ENCODE measurements at regions not wholly inside any gene's neighbourhood (a gene's known extent, or its start where the extent isn't known, plus 50 kb on each side); places are given as distances from the start of the nearest gene placed in this dataset.

DNA sequence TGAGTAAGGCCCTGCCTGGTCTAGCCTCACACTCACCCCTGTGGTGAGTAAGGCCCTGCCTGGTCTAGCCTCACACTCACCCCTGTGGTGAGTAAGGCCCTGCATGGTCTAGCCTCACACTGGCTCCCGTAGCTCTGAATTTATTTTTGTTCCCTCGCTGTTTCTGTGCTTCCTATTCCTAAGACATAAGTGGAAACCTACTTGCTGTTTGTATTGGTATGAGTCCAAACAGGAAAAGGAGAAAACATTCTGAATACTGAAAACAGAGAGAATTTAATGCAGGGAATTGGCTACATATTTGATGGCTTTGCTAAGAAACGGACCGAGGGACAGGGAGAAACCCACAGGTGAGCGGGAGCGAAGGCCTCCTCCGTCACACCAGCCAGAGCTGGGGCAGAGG, 267.8 kb downstream of the FOXL1 start:
- H3K36me3 ChIP-seq (ENCODE audit: control insufficient read depth in 2 of 2, insufficient read depth in 2 of 2, low read length in 1 of 2) = no peaks in the 10 kb centered on the region
- no peak for DNase-seq (ENCODE audit: low read depth in 6 of 9, low spot score in 9 of 9)
- 97% methylated on average over 7 of the region's 7 CpGs for WGBS
- no peak overlapping the region for H3K27ac ChIP-seq (ENCODE audit: low read depth in 1 of 2, low read length in 1 of 2)
- H3K9me3 ChIP-seq (ENCODE audit: control insufficient read depth in 2 of 2, insufficient read depth in 1 of 2, low read length in 1 of 2) = no peaks in the 10 kb centered on the region
- peaks cover 0 to 3% of the 10 kb centered on the region in 2 donors for H3K4me1 ChIP-seq (ENCODE audit: control insufficient read depth in 2 of 2, insufficient read depth in 2 of 2, low read length in 2 of 2)
- peaks cover 0 to 2% of the 10 kb centered on the region in 2 donors for H3K27me3 ChIP-seq (ENCODE audit: control insufficient read depth in 2 of 2, insufficient read depth in 1 of 2, low read length in 1 of 2)
- no peak overlapping the region for H3K4me3 ChIP-seq (ENCODE audit: low read length in 2 of 2)

DNA sequence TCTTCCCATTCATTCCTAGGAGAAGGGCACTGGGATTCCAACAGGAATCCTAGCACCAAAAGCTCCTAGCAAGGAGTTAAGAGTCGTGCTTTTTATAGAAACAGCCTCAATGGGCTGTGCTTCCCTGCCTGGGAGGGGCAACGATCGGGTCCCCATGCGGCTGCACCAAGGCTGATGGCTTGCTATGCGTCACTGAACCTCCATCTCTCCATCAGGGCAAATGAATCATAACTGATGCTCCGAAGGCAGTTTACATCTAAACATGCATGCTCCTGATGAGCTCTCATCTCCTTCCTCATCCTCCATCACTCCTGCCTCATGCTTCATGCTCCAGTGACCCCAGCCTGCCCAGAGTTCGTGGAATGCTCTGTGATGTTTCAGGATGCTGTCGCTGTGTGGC, 270.5 kb downstream of the FOXL1 start:
- Histone ChIP-seq H3K4me1 (ENCODE audit: control insufficient read depth in 2 of 2, insufficient read depth in 2 of 2, low read length in 2 of 2) (peaks cover 0 to 3% of the 10 kb centered on the region in 2 donors), H3K27me3 (ENCODE audit: control insufficient read depth in 2 of 2, insufficient read depth in 1 of 2, low read length in 1 of 2) (peaks cover 0 to 2% of the 10 kb centered on the region in 2 donors), H3K9me3 (ENCODE audit: control insufficient read depth in 2 of 2, insufficient read depth in 1 of 2, low read length in 1 of 2) (no peaks in the 10 kb centered on the region), H3K27ac (ENCODE audit: low read depth in 1 of 2, low read length in 1 of 2) (no peak overlapping the region), H3K36me3 (ENCODE audit: control insufficient read depth in 2 of 2, insufficient read depth in 2 of 2, low read length in 1 of 2) (no peaks in the 10 kb centered on the region), H3K4me3 (ENCODE audit: low read length in 2 of 2) (no peak overlapping the region)
- WGBS = 86% methylated on average over 8 of the region's 8 CpGs
- no peak for DNase-seq (ENCODE audit: low read depth in 6 of 9, low spot score in 9 of 9)

DNA sequence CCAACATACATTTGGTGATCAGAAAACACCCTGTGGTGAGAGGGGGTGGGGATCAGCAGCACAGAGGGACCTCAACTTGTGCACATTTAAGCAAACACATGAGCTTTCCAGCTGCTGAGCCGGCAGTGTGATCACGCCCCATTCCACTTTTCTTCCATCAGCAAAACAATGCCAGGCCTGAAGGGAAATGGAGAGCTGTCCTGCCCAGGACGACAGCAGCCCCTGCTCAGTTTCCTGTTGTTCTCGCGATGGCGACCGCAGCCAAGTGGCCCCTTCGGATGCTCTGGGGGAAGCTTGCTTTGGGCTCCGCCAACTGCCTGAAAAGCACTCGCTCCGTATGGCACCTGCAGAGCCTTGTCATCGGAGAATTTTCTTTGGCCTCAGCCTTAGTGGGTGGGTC, 272.3 kb downstream of the FOXL1 start:
- WGBS = 12% methylated on average over 12 of the region's 12 CpGs
- H3K4me1 ChIP-seq (ENCODE audit: control insufficient read depth in 2 of 2, insufficient read depth in 2 of 2, low read length in 2 of 2) = peaks cover 0 to 3% of the 10 kb centered on the region in 2 donors
- H3K4me3 ChIP-seq (ENCODE audit: low read length in 2 of 2) = no peak overlapping the region
- H3K27me3 ChIP-seq (ENCODE audit: control insufficient read depth in 2 of 2, insufficient read depth in 1 of 2, low read length in 1 of 2) = peaks cover 0 to 2% of the 10 kb centered on the region in 2 donors
- DNase-seq (ENCODE audit: low read depth in 6 of 9, low spot score in 9 of 9) = no peak
- H3K36me3 ChIP-seq (ENCODE audit: control insufficient read depth in 2 of 2, insufficient read depth in 2 of 2, low read length in 1 of 2) = no peaks in the 10 kb centered on the region
- no peak overlapping the region for H3K27ac ChIP-seq (ENCODE audit: low read depth in 1 of 2, low read length in 1 of 2)
- H3K9me3 ChIP-seq (ENCODE audit: control insufficient read depth in 2 of 2, insufficient read depth in 1 of 2, low read length in 1 of 2) = no peaks in the 10 kb centered on the region

DNA sequence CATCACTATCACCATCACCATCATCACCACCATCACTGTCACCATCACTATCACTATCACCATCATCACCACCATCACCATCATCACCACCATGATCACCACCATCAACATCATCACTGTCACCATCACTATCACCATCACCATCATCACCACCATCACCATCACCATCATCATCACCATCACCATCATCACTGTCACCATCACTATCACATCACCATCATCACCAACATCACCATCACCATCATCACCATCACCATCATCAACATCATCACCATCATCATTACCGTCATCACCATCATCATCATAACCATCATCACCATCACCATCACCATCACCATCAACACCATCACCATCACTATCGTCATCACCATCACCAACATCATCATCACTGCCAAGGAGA, 273.8 kb downstream of the FOXL1 start:
- H3K27ac ChIP-seq (ENCODE audit: low read depth in 1 of 2, low read length in 1 of 2) = no peak overlapping the region
- peaks cover 0 to 2% of the 10 kb centered on the region in 2 donors for H3K27me3 ChIP-seq (ENCODE audit: control insufficient read depth in 2 of 2, insufficient read depth in 1 of 2, low read length in 1 of 2)
- WGBS = over 99% methylated on average over 2 of the region's 2 CpGs
- no peaks in the 10 kb centered on the region for H3K36me3 ChIP-seq (ENCODE audit: control insufficient read depth in 2 of 2, insufficient read depth in 2 of 2, low read length in 1 of 2)
- no peak overlapping the region for H3K4me3 ChIP-seq (ENCODE audit: low read length in 2 of 2)
- DNase-seq (ENCODE audit: low read depth in 6 of 9, low spot score in 9 of 9) = no peak
- H3K9me3 ChIP-seq (ENCODE audit: control insufficient read depth in 2 of 2, insufficient read depth in 1 of 2, low read length in 1 of 2) = no peaks in the 10 kb centered on the region
- H3K4me1 ChIP-seq (ENCODE audit: control insufficient read depth in 2 of 2, insufficient read depth in 2 of 2, low read length in 2 of 2) = peaks cover 0 to 3% of the 10 kb centered on the region in 2 donors

DNA sequence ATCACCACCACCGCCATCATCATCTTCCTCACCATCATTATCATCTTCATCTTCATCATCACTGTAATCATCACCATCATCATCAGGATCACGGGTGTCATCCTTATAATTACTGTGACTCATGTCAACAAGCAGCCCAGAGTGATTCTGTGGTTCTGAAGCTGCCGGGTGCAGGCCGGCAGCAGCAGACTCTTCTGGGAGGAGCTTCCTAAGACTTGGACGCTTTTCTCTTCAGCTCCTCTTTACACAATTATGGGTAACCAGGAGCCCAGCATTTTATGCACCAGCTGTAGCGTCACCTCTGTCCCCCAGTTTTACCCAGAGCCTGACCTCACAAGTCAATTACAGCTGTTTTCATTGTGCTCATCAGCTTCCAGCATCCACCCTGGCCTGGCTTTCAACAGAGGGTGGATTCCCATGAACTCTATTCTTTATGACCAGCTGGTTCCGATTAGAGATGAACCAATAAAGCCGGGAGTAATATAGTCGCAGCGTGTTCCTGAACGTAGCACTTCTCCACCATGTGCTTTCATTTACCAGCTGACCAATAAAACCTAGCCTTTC, 275.8 kb downstream of the FOXL1 start:
- Histone ChIP-seq H3K4me1 (ENCODE audit: control insufficient read depth in 2 of 2, insufficient read depth in 2 of 2, low read length in 2 of 2) (peaks cover 0 to 3% of the 10 kb centered on the region in 2 donors), H3K27ac (ENCODE audit: low read depth in 1 of 2, low read length in 1 of 2) (no peak overlapping the region), H3K27me3 (ENCODE audit: control insufficient read depth in 2 of 2, insufficient read depth in 1 of 2, low read length in 1 of 2) (peaks cover 0 to 2% of the 10 kb centered on the region in 2 donors), H3K36me3 (ENCODE audit: control insufficient read depth in 2 of 2, insufficient read depth in 2 of 2, low read length in 1 of 2) (no peaks in the 10 kb centered on the region), H3K9me3 (ENCODE audit: control insufficient read depth in 2 of 2, insufficient read depth in 1 of 2, low read length in 1 of 2) (no peaks in the 10 kb centered on the region), H3K4me3 (ENCODE audit: low read length in 2 of 2) (no peak overlapping the region)
- DNase-seq (ENCODE audit: low read depth in 6 of 9, low spot score in 9 of 9) = no peak
- 95% methylated on average over 11 of the region's 11 CpGs for WGBS

DNA sequence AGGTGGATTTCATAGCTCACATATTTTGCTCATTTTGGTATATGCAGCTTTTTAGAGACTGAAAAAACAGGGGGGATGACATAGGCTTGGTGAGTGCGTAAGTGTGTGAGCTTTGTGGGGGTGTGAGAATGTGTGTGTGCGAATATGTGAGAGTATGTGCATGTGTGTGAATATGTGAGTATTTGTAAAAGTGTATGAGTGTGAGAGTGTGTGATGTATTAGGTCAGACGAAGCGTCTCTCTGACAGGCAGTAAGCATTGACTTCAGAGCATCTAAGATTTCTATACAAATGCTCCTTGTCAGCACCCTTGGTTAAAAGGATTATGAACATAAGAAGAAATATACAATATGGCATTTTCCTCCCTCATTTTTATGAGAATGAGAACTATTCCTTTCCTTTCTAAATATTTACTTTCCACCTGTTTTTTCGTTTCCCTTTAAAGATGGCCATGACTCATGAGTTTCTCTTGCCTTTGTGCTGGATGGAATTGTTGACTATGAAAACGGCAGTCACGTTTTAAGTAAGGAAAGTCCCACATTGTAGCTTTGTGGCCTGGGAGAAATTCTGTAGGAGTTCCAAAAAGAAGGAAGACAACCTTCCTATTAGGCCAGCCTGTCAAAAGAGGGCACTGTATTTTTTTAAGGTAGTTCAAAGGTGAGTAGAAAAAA, 276.4 kb downstream of the FOXL1 start:
- 74% methylated on average over 7 of the region's 7 CpGs for WGBS

DNA sequence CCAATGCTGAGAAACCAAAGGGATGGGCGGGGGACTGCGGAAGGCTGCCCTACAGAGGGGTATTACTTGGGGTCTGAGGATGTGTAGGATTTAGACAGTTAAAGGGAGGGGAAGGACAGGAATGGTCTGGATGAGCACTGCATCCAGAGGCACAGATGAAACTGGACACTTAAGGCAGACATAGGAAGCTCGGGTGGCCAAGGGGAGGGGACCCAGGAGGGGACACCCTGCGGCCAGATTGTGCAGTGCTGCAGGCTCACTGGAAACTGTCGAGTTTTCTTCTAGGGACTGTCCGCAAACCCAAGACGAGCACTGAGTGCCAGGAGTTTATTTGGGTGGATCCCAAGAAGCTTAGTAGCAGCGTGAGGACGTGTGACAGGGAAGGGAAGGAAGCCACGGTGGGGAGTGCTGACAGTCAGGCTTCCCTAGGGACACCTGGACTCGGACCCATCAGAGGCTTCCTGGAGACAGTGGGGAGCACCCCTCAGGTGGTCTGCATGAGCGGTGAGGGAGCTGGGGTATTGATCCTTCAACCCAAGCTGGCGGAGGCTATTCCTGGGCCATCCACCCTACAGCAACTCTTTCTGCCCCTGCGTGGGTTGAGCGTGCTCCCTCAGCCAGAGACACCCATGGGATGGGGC, 278.7 kb downstream of the FOXL1 start:
- 93% methylated on average over 15 of the region's 15 CpGs for WGBS
- no peak overlapping the region for H3K4me3 ChIP-seq (ENCODE audit: low read length in 2 of 2)
- H3K27ac ChIP-seq (ENCODE audit: low read depth in 1 of 2, low read length in 1 of 2) = no peak overlapping the region
- H3K4me1 ChIP-seq (ENCODE audit: control insufficient read depth in 2 of 2, insufficient read depth in 2 of 2, low read length in 2 of 2) = no peaks in the 10 kb centered on the region
- H3K36me3 ChIP-seq (ENCODE audit: control insufficient read depth in 2 of 2, insufficient read depth in 2 of 2, low read length in 1 of 2) = no peaks in the 10 kb centered on the region
- no peaks in the 10 kb centered on the region for H3K9me3 ChIP-seq (ENCODE audit: control insufficient read depth in 2 of 2, insufficient read depth in 1 of 2, low read length in 1 of 2)
- no peak for DNase-seq (ENCODE audit: low read depth in 6 of 9, low spot score in 9 of 9)
- H3K27me3 ChIP-seq (ENCODE audit: control insufficient read depth in 2 of 2, insufficient read depth in 1 of 2, low read length in 1 of 2) = no peaks in the 10 kb centered on the region

More for the DNA sequence above, 276.4 kb downstream of the FOXL1 start:
- Histone ChIP-seq H3K9me3 (ENCODE audit: control insufficient read depth in 2 of 2, insufficient read depth in 1 of 2, low read length in 1 of 2) (no peaks in the 10 kb centered on the region), H3K27ac (ENCODE audit: low read depth in 1 of 2, low read length in 1 of 2) (no peak overlapping the region), H3K27me3 (ENCODE audit: control insufficient read depth in 2 of 2, insufficient read depth in 1 of 2, low read length in 1 of 2) (peaks cover 0 to 2% of the 10 kb centered on the region in 2 donors), H3K4me3 (ENCODE audit: low read length in 2 of 2) (no peak overlapping the region), H3K36me3 (ENCODE audit: control insufficient read depth in 2 of 2, insufficient read depth in 2 of 2, low read length in 1 of 2) (no peaks in the 10 kb centered on the region), H3K4me1 (ENCODE audit: control insufficient read depth in 2 of 2, insufficient read depth in 2 of 2, low read length in 2 of 2) (peaks cover 0 to 3% of the 10 kb centered on the region in 2 donors)
- no peak for DNase-seq (ENCODE audit: low read depth in 6 of 9, low spot score in 9 of 9)

DNA sequence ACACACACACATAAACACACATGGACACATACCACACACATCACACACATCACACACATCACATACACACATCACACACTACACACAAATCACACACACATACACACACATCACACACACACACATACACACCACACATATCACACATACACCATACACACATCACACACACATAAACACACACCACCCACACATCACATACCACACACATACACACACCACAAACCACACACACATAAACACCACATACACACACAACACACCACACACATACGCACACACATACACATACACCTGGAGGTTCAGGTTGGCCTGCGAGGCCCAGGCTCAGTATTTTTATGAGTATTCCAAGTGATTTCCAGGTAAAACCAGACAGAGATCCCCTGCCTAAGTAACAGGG, 279.5 kb downstream of the FOXL1 start:
- H3K36me3 ChIP-seq (ENCODE audit: control insufficient read depth in 2 of 2, insufficient read depth in 2 of 2, low read length in 1 of 2) = no peaks in the 10 kb centered on the region
- H3K4me3 ChIP-seq (ENCODE audit: low read length in 2 of 2) = no peak overlapping the region
- no peak for DNase-seq (ENCODE audit: low read depth in 6 of 9, low spot score in 9 of 9)
- 98% methylated on average over 2 of the region's 2 CpGs for WGBS
- H3K9me3 ChIP-seq (ENCODE audit: control insufficient read depth in 2 of 2, insufficient read depth in 1 of 2, low read length in 1 of 2) = no peaks in the 10 kb centered on the region
- H3K27me3 ChIP-seq (ENCODE audit: control insufficient read depth in 2 of 2, insufficient read depth in 1 of 2, low read length in 1 of 2) = no peaks in the 10 kb centered on the region
- H3K27ac ChIP-seq (ENCODE audit: low read depth in 1 of 2, low read length in 1 of 2) = no peak overlapping the region
- H3K4me1 ChIP-seq (ENCODE audit: control insufficient read depth in 2 of 2, insufficient read depth in 2 of 2, low read length in 2 of 2) = no peaks in the 10 kb centered on the region

DNA sequence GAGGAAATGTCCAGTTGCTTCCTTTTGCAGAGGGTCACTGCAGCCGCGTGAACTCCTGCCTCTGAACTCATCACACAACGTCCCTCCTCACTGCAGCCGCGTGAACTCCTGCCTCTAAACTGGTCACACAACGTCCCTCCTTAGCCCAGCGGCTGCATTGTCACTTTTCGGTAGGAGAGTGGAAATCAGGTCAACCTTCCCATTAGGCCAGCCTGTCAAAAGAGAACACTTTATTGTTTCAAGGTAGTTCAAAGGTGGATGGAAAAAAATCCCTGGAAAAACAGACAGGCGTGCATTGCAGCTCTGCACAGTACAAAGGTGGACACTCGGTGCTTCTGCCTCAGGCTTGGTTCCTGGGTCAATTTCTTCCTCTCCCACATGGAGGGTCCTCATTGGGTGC, 280.2 kb downstream of the FOXL1 start:
- H3K27me3 ChIP-seq (ENCODE audit: control insufficient read depth in 2 of 2, insufficient read depth in 1 of 2, low read length in 1 of 2) = no peaks in the 10 kb centered on the region
- H3K4me1 ChIP-seq (ENCODE audit: control insufficient read depth in 2 of 2, insufficient read depth in 2 of 2, low read length in 2 of 2) = no peaks in the 10 kb centered on the region
- no peaks in the 10 kb centered on the region for H3K9me3 ChIP-seq (ENCODE audit: control insufficient read depth in 2 of 2, insufficient read depth in 1 of 2, low read length in 1 of 2)
- 89% methylated on average over 10 of the region's 10 CpGs for WGBS
- H3K27ac ChIP-seq (ENCODE audit: low read depth in 1 of 2, low read length in 1 of 2) = no peak overlapping the region
- DNase-seq (ENCODE audit: low read depth in 6 of 9, low spot score in 9 of 9) = no peak
- no peaks in the 10 kb centered on the region for H3K36me3 ChIP-seq (ENCODE audit: control insufficient read depth in 2 of 2, insufficient read depth in 2 of 2, low read length in 1 of 2)
- no peak overlapping the region for H3K4me3 ChIP-seq (ENCODE audit: low read length in 2 of 2)

Measured in thymus (tissue), 11 donors.